NCI-H1092 treated with DMSO at 0.1 percent for 48 hours (cell line): ENCODE measurements at regions not wholly inside any gene's neighbourhood (a gene's known extent, or its start where the extent isn't known, plus 50 kb on each side); places are given as distances from the start of the nearest gene placed in this dataset.

Experiments used
- DNase-seq: peaks from one replicate; lab custom pipeline; 2025; lab: John Stamatoyannopoulos, UW

GRCh38 chr20:50393990-50394561 is 116.1 kb upstream of the PTPN1 start:
- no peak for DNase-seq

GRCh38 chr20:50394569-50394968 is 115.6 kb upstream of the PTPN1 start:
- DNase-seq: no peak

GRCh38 chr20:50395251-50395729 is 114.9 kb upstream of the PTPN1 start:
- DNase-seq: no peak

- no peak for DNase-seq
These were observed 114.2 kb upstream of the PTPN1 start for GRCh38 chr20:50395914-50396488.

- no peak for DNase-seq
These were observed 113.6 kb upstream of the PTPN1 start for GRCh38 chr20:50396623-50397022.

GRCh38 chr20:50397058-50397457 is 113.1 kb upstream of the PTPN1 start:
- DNase-seq: no peak

- no peak for DNase-seq
These were observed 112.1 kb upstream of the PTPN1 start for GRCh38 chr20:50398064-50398463.

- no peak for DNase-seq
These were observed 111.7 kb upstream of the PTPN1 start for GRCh38 chr20:50398471-50398820.

GRCh38 chr20:50398821-50399554 is 111.2 kb upstream of the PTPN1 start:
- DNase-seq: no peak

GRCh38 chr20:50399555-50399916 is 110.6 kb upstream of the PTPN1 start:
- no peak for DNase-seq

GRCh38 chr20:50399917-50400704 is 110.1 kb upstream of the PTPN1 start:
- no peak for DNase-seq

GRCh38 chr20:50400705-50401586 is 109.2 kb upstream of the PTPN1 start:
- no peak for DNase-seq

- DNase-seq: no peak
These were observed 108.4 kb upstream of the PTPN1 start for GRCh38 chr20:50401587-50402418.

- DNase-seq: no peak
These were observed 106.4 kb upstream of the PTPN1 start for GRCh38 chr20:50403565-50404418.

GRCh38 chr20:50404419-50405234 is 105.6 kb upstream of the PTPN1 start:
- DNase-seq: no peak

- DNase-seq: no peak
These were observed 104.8 kb upstream of the PTPN1 start for GRCh38 chr20:50405235-50405914.

- no peak for DNase-seq
These were observed 104.1 kb upstream of the PTPN1 start for GRCh38 chr20:50405915-50406609.

GRCh38 chr20:50406610-50407136 is 103.5 kb upstream of the PTPN1 start:
- no peak for DNase-seq
